Body of pancreas (tissue), 4 donors: ENCODE measurements at regions not wholly inside any gene's neighbourhood (a gene's known extent, or its start where the extent isn't known, plus 50 kb on each side); places are given as distances from the start of the nearest gene placed in this dataset.
A peak's percentile ranks its signal among the peaks of the same experiment; 100 is the strongest.

Experiments
- ATAC-seq: fragments of 150-250 bp; one replicate; pipeline ENCODE4 v1.9.1; 2016
- DNase-seq, 4 donors: peaks; one replicate each; pipeline ENCODE4 v3.0.0-alpha.2; 2019
- H3K27ac ChIP-seq, 4 donors: fragments of 200-600 bp; sonication (generic); 1 replicate in 3 of 4; 2 replicates in 1 of 4; pipeline versions ENCODE4 v1.5.1 to v1.6.1; 2016 to 2019; ENCODE audit warnings: mild to moderate bottlenecking in 1 of 4, mixed read lengths in 1 of 4, moderate library complexity in 1 of 4
- H3K27me3 ChIP-seq, 2 donors: fragments of 200-600 bp; sonication (generic); one replicate each; pipeline ENCODE4 v1.6.0; 2016; ENCODE audit warnings: mild to moderate bottlenecking in 1 of 2
- H3K36me3 ChIP-seq, 2 donors: fragments of 200-600 bp; sonication (generic); replicated peaks in 1 of 2; 2 replicates each; pipeline ENCODE4 v1.5.1; 2016; ENCODE audit warnings: low read depth in 2 of 2; ENCODE audit not compliant: insufficient read depth in 1 of 2
- H3K4me1 ChIP-seq: fragments of 200-600 bp; sonication (generic); one replicate; pipeline ENCODE4 v1.6.0; 2016
- H3K4me3 ChIP-seq, 2 donors: fragments of 200-600 bp; sonication (generic); 1 replicate in 1 of 2; 2 replicates in 1 of 2; pipeline ENCODE4 v1.5.1; 2016 to 2019
- H3K9me3 ChIP-seq, 3 donors: fragments of 200-600 bp; sonication (generic); 1 replicate in 2 of 3; 2 replicates in 1 of 3; pipeline ENCODE4 v1.5.1; 2016
- POLR2A ChIP-seq, 3 donors: fragments of 450-650 bp; IDR thresholded peaks; one replicate each; pipeline ENCODE4 v1.6.1; 2016; ENCODE audit warnings: antibody characterized with exemption in 3 of 3, mild to moderate bottlenecking in 2 of 3
- WGBS, 2 donors: methylation state at CpG; one replicate each; pipeline ENCODE4 v1.1.5; 2017; 5-methylcytosine and 5-hydroxymethylcytosine counted together
- intact Hi-C: fragments of 100-400 bp; cut with DNase I; formaldehyde crosslinking; loops from one replicate; pipeline ENCODE4 v1.15.1; 2023
- TF ChIP-seq, protein P1 (sequence below), 7 experiments: fragments of 450-650 bp in 4 of 7; fragments of 200-600 bp in 3 of 7; sonication (generic) in 3 of 7; IDR thresholded peaks; one replicate each; pipeline ENCODE4 v1.5.1; 2016 to 2019; ENCODE audit warnings: antibody characterized with exemption in 7 of 7

DNA sequence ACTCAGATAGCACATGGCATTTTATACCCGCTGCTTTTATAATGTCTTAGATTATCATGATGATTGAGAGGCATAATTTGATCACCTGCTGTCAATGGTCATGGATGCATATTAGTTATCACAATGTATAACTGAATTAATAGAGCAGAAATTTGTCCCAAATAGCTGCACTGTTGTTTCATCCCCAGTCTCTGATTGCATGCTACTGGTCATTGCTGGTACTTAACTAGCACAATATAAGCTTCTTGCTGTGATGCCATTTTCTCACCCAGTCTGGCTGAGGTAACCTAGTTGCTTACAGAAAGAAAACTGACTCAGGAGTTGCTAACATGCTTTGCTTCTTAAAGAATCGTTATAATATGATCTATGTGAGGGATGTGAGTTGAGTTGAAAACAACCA is 76.8 kb upstream of the PLEKHA5 start:
- TF ChIP-seq, protein P1, sequence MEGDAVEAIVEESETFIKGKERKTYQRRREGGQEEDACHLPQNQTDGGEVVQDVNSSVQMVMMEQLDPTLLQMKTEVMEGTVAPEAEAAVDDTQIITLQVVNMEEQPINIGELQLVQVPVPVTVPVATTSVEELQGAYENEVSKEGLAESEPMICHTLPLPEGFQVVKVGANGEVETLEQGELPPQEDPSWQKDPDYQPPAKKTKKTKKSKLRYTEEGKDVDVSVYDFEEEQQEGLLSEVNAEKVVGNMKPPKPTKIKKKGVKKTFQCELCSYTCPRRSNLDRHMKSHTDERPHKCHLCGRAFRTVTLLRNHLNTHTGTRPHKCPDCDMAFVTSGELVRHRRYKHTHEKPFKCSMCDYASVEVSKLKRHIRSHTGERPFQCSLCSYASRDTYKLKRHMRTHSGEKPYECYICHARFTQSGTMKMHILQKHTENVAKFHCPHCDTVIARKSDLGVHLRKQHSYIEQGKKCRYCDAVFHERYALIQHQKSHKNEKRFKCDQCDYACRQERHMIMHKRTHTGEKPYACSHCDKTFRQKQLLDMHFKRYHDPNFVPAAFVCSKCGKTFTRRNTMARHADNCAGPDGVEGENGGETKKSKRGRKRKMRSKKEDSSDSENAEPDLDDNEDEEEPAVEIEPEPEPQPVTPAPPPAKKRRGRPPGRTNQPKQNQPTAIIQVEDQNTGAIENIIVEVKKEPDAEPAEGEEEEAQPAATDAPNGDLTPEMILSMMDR (IDR thresholded peaks at IDR 0.05), result no peak
- TF ChIP-seq POLR2A (IDR thresholded peaks at IDR 0.05), result no peak
- 27 to 28% methylated on average over 2 of the region's 2 CpGs for WGBS, 2 donors
- ATAC-seq, result no peak
- intact Hi-C loops, result no loop called here
- no peaks in the 10 kb centered on the region for H3K9me3 ChIP-seq
- H3K27ac ChIP-seq, result no peak overlapping the region
- DNase-seq, result no peak
- no peaks in the 10 kb centered on the region for H3K27me3 ChIP-seq
- H3K36me3 ChIP-seq, result no peaks in the 10 kb centered on the region
- no peak overlapping the region for H3K4me3 ChIP-seq
- H3K4me1 ChIP-seq, result no peaks in the 10 kb centered on the region

- intact Hi-C loops, result no loop called here
- H3K9me3 ChIP-seq, result no peaks in the 10 kb centered on the region
- ATAC-seq, result no peak
- H3K4me1 ChIP-seq, result no peaks in the 10 kb centered on the region
- no peaks in the 10 kb centered on the region for H3K27me3 ChIP-seq
- H3K36me3 ChIP-seq, result no peaks in the 10 kb centered on the region
- WGBS, 2 donors, result 85 to 91% methylated on average over 1 of the region's 1 CpG
- no peak overlapping the region for H3K4me3 ChIP-seq
- no peak for DNase-seq
- no peak for TF ChIP-seq POLR2A (IDR thresholded peaks at IDR 0.05)
- TF ChIP-seq, protein P1 (IDR thresholded peaks at IDR 0.05), result no peak
- no peak overlapping the region for H3K27ac ChIP-seq
These were observed 76.3 kb upstream of the PLEKHA5 start for GRCh38 chr12:19053218-19053617.

DNA sequence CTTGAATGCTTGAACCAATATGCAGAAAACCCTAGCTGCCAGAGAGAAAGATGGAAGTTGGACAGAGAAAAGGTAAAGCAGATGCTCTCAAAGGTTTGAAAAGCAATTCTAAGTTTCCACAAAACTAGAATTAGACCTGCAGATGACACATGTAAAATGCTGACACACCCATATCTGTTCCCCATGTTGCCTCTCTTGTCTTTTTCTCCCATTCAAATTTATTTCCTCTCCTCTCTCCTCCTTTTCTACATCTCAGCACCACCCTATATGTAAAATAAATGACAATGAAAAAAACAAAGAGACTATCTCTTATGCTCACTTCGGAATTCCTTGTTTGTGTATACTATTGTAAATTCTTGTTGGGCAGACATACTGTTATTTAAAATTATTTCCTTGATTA is 75.5 kb upstream of the PLEKHA5 start:
- TF ChIP-seq POLR2A (IDR thresholded peaks at IDR 0.05), result no peak
- TF ChIP-seq, protein P1 (IDR thresholded peaks at IDR 0.05), result no peak
- H3K27me3 ChIP-seq, result no peaks in the 10 kb centered on the region
- H3K36me3 ChIP-seq, result no peaks in the 10 kb centered on the region
- no peak for DNase-seq
- intact Hi-C loops, result no loop called here
- no peaks in the 10 kb centered on the region for H3K9me3 ChIP-seq
- H3K4me1 ChIP-seq, result peaks cover 5% of the 10 kb centered on the region
- WGBS, 2 donors, result 86 to 92% methylated on average over 1 of the region's 1 CpG
- no peak for ATAC-seq
- no peak overlapping the region for H3K27ac ChIP-seq
- H3K4me3 ChIP-seq, result no peak overlapping the region

DNA sequence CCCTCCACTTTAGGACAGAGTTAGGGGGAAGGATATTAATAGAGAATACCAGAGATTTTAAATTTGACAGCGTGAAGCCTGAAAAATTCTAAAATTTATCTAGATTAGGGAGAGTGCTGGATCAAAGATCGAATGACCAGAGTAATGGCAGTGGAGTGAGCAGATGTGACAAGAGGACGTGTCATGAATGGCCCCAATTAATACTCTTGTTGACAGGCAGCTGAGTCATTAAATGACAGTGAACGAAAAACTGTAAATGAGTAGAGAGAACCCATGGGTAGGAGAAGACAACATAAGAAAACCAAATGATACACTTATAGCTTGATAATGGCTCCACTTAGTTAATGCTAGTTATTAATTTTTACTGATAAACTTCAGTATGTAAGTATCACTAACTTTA is 73.9 kb upstream of the PLEKHA5 start:
- WGBS, 2 donors, result 88 to 90% methylated on average over 4 of the region's 4 CpGs
- TF ChIP-seq, protein P1 (IDR thresholded peaks at IDR 0.05), result no peak
- no peak for TF ChIP-seq POLR2A (IDR thresholded peaks at IDR 0.05)
- DNase-seq (no peak), ATAC-seq (no peak)
- Histone ChIP-seq H3K9me3 (no peaks in the 10 kb centered on the region), H3K4me3 (no peak overlapping the region), H3K36me3 (no peaks in the 10 kb centered on the region), H3K4me1 (peaks cover 5% of the 10 kb centered on the region), H3K27me3 (no peaks in the 10 kb centered on the region), H3K27ac (no peak overlapping the region)
- intact Hi-C loops, result no loop called here

GRCh38 chr12:19058235-19059021 is 71.1 kb upstream of the PLEKHA5 start:
- H3K36me3 ChIP-seq, result no peaks in the 10 kb centered on the region
- WGBS, 2 donors, result 33 to 36% methylated on average over 5 of the region's 5 CpGs
- H3K4me1 ChIP-seq, result peaks cover 5% of the 10 kb centered on the region
- H3K27ac ChIP-seq, result no peak overlapping the region
- no peaks in the 10 kb centered on the region for H3K9me3 ChIP-seq
- no peaks in the 10 kb centered on the region for H3K27me3 ChIP-seq
- intact Hi-C loops, result no loop called here
- no peak for ATAC-seq
- TF ChIP-seq POLR2A (IDR thresholded peaks at IDR 0.05), result no peak
- TF ChIP-seq, protein P1 (IDR thresholded peaks at IDR 0.05), result no peak
- peak in 2 of 4 donors; percentile 2 to 5 for DNase-seq
- H3K4me3 ChIP-seq, result no peak overlapping the region
